Suprapubic skin (tissue), 4 donors: ENCODE measurements at regions not wholly inside any gene's neighbourhood (a gene's known extent, or its start where the extent isn't known, plus 50 kb on each side); places are given as distances from the start of the nearest gene placed in this dataset.

Source experiments
- DNase-seq, 2 donors: peaks; one replicate each; pipeline ENCODE4 v3.0.0-alpha.2; 2019; ENCODE audit warnings: low spot score in 2 of 2
- H3K27ac ChIP-seq: fragments of 200-600 bp; sonication (generic); one replicate; pipeline ENCODE4 v1.5.1; 2019
- H3K27me3 ChIP-seq: fragments of 200-600 bp; sonication (generic); one replicate; pipeline ENCODE4 v1.5.1; 2019
- H3K36me3 ChIP-seq: fragments of 200-600 bp; sonication (generic); one replicate; pipeline ENCODE4 v1.5.1; 2019
- H3K4me1 ChIP-seq: fragments of 200-600 bp; sonication (generic); one replicate; pipeline ENCODE4 v1.5.1; 2019
- H3K4me3 ChIP-seq: fragments of 200-600 bp; sonication (generic); one replicate; pipeline ENCODE4 v1.5.1; 2019; ENCODE audit warnings: mild to moderate bottlenecking
- H3K9me3 ChIP-seq: fragments of 200-600 bp; sonication (generic); one replicate; pipeline ENCODE4 v1.5.1; 2019
- EP300 ChIP-seq: sonication (generic); formaldehyde crosslinking; IDR thresholded peaks from one replicate; pipeline ENCODE4 v1.6.1; 2017; ENCODE audit warnings: antibody characterized with exemption
- POLR2A ChIP-seq, 2 donors: fragments of 450-650 bp; IDR thresholded peaks; one replicate each; pipeline ENCODE4 v1.6.1; 2017; ENCODE audit warnings: antibody characterized with exemption in 2 of 2, mild to moderate bottlenecking in 2 of 2, moderate library complexity in 2 of 2
- POLR2AphosphoS5 ChIP-seq, 3 donors: sonication (generic); formaldehyde crosslinking; IDR thresholded peaks; one replicate each; pipeline ENCODE4 v1.6.1; 2017; ENCODE audit warnings: antibody characterized with exemption in 3 of 3
- WGBS: methylation state at CpG from one replicate; pipeline ENCODE4 v1.1.5; 2018; 5-methylcytosine and 5-hydroxymethylcytosine counted together
- TF ChIP-seq, protein P1 (sequence below), 2 donors: fragments of 200-600 bp in 1 of 2; fragments of 450-650 bp in 1 of 2; sonication (generic) in 1 of 2; IDR thresholded peaks; one replicate each; pipeline ENCODE4 v1.5.1; 2016 to 2019; ENCODE audit warnings: antibody characterized with exemption in 2 of 2, mild to moderate bottlenecking in 1 of 2, moderate library complexity in 1 of 2

DNA sequence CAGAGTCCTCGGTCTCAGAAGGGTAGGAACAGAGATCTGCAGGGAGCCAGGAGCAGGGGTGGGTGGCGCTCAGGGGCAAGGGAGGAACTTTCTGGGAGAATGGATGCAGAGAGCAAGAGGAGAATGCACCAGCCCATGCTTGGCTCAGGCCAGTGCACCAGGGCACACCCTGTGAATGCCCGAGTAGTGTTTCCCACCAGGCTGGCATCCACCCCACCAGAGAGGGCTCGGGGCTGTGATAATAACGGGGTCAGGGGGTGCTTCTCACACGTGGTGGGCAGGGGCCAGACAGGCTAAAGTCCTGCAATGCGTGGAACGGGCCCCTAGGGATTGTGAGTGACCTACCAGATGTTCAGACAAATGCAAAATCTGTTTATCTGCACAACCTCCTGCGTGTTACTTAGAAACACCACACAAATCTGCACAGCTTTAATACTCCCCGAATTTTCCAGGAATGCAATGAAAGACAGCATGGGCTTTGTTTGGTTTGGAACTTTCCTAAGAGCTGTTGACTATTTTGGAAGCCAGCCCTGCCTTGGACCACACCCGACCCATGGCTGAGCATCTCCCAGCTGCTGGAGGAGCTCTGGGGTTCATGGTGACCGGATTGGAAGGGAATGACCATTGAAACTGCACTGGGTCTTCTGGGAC lies 368.3 kb downstream of the SHANK2 start:
- Histone ChIP-seq H3K4me1 (no peaks in the 10 kb centered on the region), H3K27me3 (peaks cover 19% of the 10 kb centered on the region), H3K4me3 (no peak overlapping the region), H3K27ac (no peak overlapping the region), H3K36me3 (no peaks in the 10 kb centered on the region), H3K9me3 (no peaks in the 10 kb centered on the region)
- WGBS = 38% methylated on average over 12 of the region's 12 CpGs
- no peak for DNase-seq
- no peak for TF ChIP-seq POLR2A (IDR thresholded peaks at IDR 0.05)
- TF ChIP-seq POLR2AphosphoS5 (IDR thresholded peaks at IDR 0.05) = no peak
- TF ChIP-seq EP300 = no peak
- TF ChIP-seq, protein P1, sequence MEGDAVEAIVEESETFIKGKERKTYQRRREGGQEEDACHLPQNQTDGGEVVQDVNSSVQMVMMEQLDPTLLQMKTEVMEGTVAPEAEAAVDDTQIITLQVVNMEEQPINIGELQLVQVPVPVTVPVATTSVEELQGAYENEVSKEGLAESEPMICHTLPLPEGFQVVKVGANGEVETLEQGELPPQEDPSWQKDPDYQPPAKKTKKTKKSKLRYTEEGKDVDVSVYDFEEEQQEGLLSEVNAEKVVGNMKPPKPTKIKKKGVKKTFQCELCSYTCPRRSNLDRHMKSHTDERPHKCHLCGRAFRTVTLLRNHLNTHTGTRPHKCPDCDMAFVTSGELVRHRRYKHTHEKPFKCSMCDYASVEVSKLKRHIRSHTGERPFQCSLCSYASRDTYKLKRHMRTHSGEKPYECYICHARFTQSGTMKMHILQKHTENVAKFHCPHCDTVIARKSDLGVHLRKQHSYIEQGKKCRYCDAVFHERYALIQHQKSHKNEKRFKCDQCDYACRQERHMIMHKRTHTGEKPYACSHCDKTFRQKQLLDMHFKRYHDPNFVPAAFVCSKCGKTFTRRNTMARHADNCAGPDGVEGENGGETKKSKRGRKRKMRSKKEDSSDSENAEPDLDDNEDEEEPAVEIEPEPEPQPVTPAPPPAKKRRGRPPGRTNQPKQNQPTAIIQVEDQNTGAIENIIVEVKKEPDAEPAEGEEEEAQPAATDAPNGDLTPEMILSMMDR (IDR thresholded peaks at IDR 0.05) = no peak

DNA sequence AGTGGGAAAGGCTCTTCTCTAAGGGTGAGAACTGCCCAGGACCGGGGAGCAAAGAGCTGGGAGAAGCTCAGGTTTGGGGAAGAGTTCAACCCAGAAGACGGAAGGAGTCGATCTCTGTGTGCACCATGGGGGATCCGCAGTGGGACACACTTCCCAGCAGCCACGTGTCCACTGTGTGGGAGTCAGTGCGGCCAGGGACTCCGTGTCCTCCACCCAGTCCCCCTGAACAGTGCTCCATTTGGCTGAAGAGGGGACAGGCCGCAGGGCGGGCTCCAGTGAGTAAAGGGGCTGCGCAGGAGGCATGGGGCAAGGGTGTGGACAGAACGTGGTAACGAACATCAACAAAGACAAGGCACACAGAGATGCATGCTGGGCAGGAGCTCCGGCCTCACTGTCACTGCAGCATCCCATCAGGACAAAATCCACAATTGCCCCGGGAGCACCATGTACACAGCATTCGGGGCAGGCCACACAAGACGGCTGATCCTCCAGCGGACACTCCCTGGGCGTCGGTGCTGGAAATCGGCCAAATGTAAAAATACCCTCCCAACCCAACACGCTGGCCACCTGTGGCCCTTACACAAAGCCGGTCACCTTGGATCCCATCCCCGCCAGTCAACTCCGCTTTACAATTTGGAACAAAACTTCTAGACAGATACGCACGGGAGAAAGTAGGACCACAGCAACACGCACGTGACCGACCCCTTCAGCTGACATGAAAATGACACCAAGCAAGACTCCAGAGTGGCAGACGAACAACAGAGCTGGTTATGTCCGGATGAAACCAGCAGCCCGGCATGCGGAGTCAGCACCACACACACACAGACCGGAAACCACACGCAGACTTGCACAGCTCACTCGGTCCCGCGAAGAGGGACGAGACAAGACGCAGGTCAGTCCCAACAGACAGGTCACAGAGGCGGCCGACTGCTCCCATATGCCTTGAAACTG lies 366.8 kb downstream of the SHANK2 start:
- no peaks in the 10 kb centered on the region for H3K36me3 ChIP-seq
- no peak for DNase-seq
- WGBS = 69% methylated on average over 33 of the region's 42 CpGs

DNA sequence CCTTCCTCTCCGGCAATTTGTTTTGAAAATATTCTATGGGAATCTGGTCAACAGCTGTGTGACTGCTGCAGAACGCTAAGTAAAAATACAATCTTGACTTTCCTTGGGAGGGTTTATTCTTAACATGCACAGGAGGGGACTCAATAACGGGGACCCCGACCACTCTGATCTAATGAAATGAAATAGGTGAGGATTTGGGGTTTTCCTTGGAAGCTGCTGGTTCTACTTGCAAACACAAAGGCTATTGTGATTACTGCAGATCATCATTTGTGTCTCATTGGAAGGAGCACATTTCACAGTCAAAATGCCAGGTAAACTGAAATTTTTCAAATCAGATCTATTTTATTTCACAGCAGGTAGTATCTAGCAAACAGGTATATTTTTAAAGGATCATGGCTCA lies 366.1 kb downstream of the SHANK2 start:
- Histone ChIP-seq H3K27me3 (peaks cover 13% of the 10 kb centered on the region), H3K27ac (no peak overlapping the region), H3K4me1 (no peaks in the 10 kb centered on the region), H3K36me3 (no peaks in the 10 kb centered on the region), H3K9me3 (no peaks in the 10 kb centered on the region), H3K4me3 (no peak overlapping the region)
- WGBS = 56% methylated on average over 4 of the region's 4 CpGs
- no peak for DNase-seq
- TF ChIP-seq, protein P1 (IDR thresholded peaks at IDR 0.05) = no peak
- TF ChIP-seq POLR2AphosphoS5 (IDR thresholded peaks at IDR 0.05) (no peak), POLR2A (IDR thresholded peaks at IDR 0.05) (no peak), EP300 (no peak)

More for the DNA sequence above, 366.8 kb downstream of the SHANK2 start:
- H3K9me3 ChIP-seq = no peaks in the 10 kb centered on the region
- H3K27me3 ChIP-seq = peaks cover 13% of the 10 kb centered on the region
- H3K4me1 ChIP-seq = no peaks in the 10 kb centered on the region
- H3K4me3 ChIP-seq = no peak overlapping the region
- no peak overlapping the region for H3K27ac ChIP-seq
- TF ChIP-seq, protein P1 (IDR thresholded peaks at IDR 0.05) = no peak
- TF ChIP-seq EP300 (no peak), POLR2AphosphoS5 (IDR thresholded peaks at IDR 0.05) (no peak), POLR2A (IDR thresholded peaks at IDR 0.05) (no peak)

DNA sequence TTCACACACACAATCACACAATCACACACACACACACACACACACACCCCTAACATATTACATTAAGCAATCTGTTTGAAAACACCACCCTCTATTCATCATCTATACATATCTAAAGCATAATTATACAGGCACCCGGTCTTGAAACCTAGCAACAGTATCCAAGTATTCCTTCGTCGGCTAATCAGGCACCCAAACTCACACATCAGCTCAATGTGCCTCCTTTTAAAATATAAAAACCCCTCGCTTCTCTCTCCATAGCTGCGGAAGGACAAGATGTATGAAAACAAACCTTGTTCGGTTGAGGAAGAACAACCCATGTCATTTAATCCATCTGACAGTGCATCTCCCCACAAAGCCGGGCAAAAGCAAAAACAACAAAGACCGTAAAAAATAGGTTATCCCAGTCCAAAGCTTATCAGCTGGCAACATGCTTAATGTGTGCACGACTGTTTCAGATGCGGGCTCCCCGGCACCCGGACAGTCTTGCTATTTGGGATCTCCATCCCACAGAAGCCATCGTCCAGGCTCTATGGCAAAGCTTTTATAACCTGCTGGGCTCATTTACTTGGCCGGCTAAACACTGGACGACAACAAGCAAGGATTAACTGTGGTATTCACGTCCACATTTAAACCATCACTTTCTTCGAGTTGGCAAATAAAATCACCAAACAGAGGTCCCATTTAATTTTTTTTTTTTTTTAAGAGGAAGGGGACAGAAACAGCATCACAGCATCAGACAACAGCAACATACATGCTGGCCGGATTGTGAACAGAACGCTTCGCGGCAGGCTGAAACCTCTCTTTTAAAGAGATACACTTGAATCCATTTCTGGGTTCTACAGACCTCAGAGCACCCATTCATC lies 365.5 kb downstream of the SHANK2 start:
- 75% methylated on average over 20 of the region's 21 CpGs for WGBS
- no peak overlapping the region for H3K27ac ChIP-seq
- H3K36me3 ChIP-seq = no peaks in the 10 kb centered on the region
- TF ChIP-seq, protein P1 (IDR thresholded peaks at IDR 0.05) = no peak
- TF ChIP-seq POLR2A (IDR thresholded peaks at IDR 0.05) (no peak), EP300 (no peak), POLR2AphosphoS5 (IDR thresholded peaks at IDR 0.05) (no peak)
- H3K27me3 ChIP-seq = peaks cover 13% of the 10 kb centered on the region
- no peak for DNase-seq
- no peak overlapping the region for H3K4me3 ChIP-seq
- no peaks in the 10 kb centered on the region for H3K4me1 ChIP-seq
- no peaks in the 10 kb centered on the region for H3K9me3 ChIP-seq
